HepG2 (cell line): ENCODE measurements at regions not wholly inside any gene's neighbourhood (a gene's known extent, or its start where the extent isn't known, plus 50 kb on each side); places are given as distances from the start of the nearest gene placed in this dataset.

Experiments used
- BCL6 ChIP-seq: IDR thresholded peaks from 2 replicates; pipeline ENCODE4 v1.6.1; 2016; ENCODE audit warnings: missing genetic modification reagents, missing compliant biosample characterization
- CREM ChIP-seq, 2 experiments: sonication (generic) in 1 of 2; formaldehyde crosslinking in 1 of 2; IDR thresholded peaks; 2 replicates each; pipeline versions ENCODE4 v1.4.0 to v1.6.1; 2016 to 2020; ENCODE audit warnings: antibody characterized with exemption in 1 of 2, mild to moderate bottlenecking in 1 of 2, missing genetic modification reagents in 1 of 2
- EP300 ChIP-seq, 3 experiments: sonication (generic) in 1 of 3; formaldehyde crosslinking in 1 of 3; IDR thresholded peaks; 2 replicates each; pipeline versions ENCODE4 v1.5.1 to v1.6.1; 2011 to 2020; ENCODE audit warnings: low read depth in 2 of 3, low read length in 2 of 3, borderline replicate concordance in 1 of 3, improper control_type of control experiment in 1 of 3, mild to moderate bottlenecking in 1 of 3, missing genetic modification reagents in 1 of 3, moderate library complexity in 1 of 3
- FOXA3 ChIP-seq: IDR thresholded peaks from 2 replicates; pipeline ENCODE4 v1.6.1; 2016; ENCODE audit warnings: missing genetic modification reagents, missing compliant biosample characterization
- FOXJ3 ChIP-seq: sonication (generic); formaldehyde crosslinking; IDR thresholded peaks from 2 replicates; pipeline ENCODE4 v1.4.0; 2020; ENCODE audit warnings: missing genetic modification reagents, mild to moderate bottlenecking, borderline replicate concordance
- FOXO1 ChIP-seq: sonication (generic); formaldehyde crosslinking; IDR thresholded peaks from 2 replicates; pipeline ENCODE4 v1.4.0; 2020; ENCODE audit warnings: missing genetic modification reagents
- GATAD2A ChIP-seq: IDR thresholded peaks from 2 replicates; pipeline ENCODE4 v1.6.1; 2016
- HHEX ChIP-seq: IDR thresholded peaks from 2 replicates; pipeline ENCODE4 v1.6.1; 2016; ENCODE audit warnings: control low read depth
- HMG20A ChIP-seq: IDR thresholded peaks from 2 replicates; pipeline ENCODE4 v1.6.1; 2016; ENCODE audit warnings: borderline replicate concordance
- ISL2 ChIP-seq: sonication (generic); formaldehyde crosslinking; IDR thresholded peaks from 2 replicates; pipeline ENCODE4 v1.5.0; 2020; ENCODE audit warnings: missing genetic modification reagents
- KDM5B ChIP-seq: sonication (generic); formaldehyde crosslinking; IDR thresholded peaks from 2 replicates; pipeline ENCODE4 v1.4.0; 2020; ENCODE audit warnings: missing genetic modification reagents, mild to moderate bottlenecking, borderline replicate concordance
- MIXL1 ChIP-seq: IDR thresholded peaks from 2 replicates; pipeline ENCODE4 v1.6.1; 2016
- NCOA2 ChIP-seq: sonication (generic); formaldehyde crosslinking; IDR thresholded peaks from 2 replicates; pipeline ENCODE4 v1.8.0; 2022; ENCODE audit warnings: inconsistent platforms
- NFIC ChIP-seq: IDR thresholded peaks from 2 replicates; pipeline ENCODE4 v1.6.1; 2012; ENCODE audit warnings: mild to moderate bottlenecking, low read length, inconsistent platforms
- NFKBIZ ChIP-seq: IDR thresholded peaks from 2 replicates; pipeline ENCODE4 v1.6.1; 2018; ENCODE audit warnings: missing genetic modification reagents, missing compliant biosample characterization
- ONECUT2 ChIP-seq: sonication (generic); formaldehyde crosslinking; IDR thresholded peaks from 2 replicates; pipeline ENCODE4 v1.4.0; 2020; ENCODE audit warnings: missing genetic modification reagents
- RXRA ChIP-seq: sonication (generic); formaldehyde crosslinking; IDR thresholded peaks from 2 replicates; pipeline ENCODE4 v1.5.1; 2020; ENCODE audit warnings: missing genetic modification reagents
- SALL1 ChIP-seq: sonication (generic); formaldehyde crosslinking; IDR thresholded peaks from 2 replicates; pipeline ENCODE4 v1.8.0; 2022; ENCODE audit warnings: mild to moderate bottlenecking, missing genetic modification reagents
- TF ChIP-seq, protein P1 (sequence below): IDR thresholded peaks from 2 replicates; pipeline ENCODE4 v1.6.1; 2016; ENCODE audit warnings: low read depth, missing genetic modification reagents, missing compliant biosample characterization
- TF ChIP-seq, protein P2 (sequence below): sonication (generic); formaldehyde crosslinking; IDR thresholded peaks from 2 replicates; pipeline ENCODE4 v1.8.0; 2022; ENCODE audit warnings: mild to moderate bottlenecking, missing genetic modification reagents, moderate library complexity
- TF ChIP-seq, protein P3 (sequence below): IDR thresholded peaks from 2 replicates; pipeline ENCODE4 v1.6.1; 2016; ENCODE audit warnings: missing genetic modification reagents, missing compliant biosample characterization
- TF ChIP-seq, protein P4 (sequence below): sonication (generic); formaldehyde crosslinking; conservative IDR thresholded peaks from 2 replicates; pipeline ENCODE4 v1.4.0; 2020; ENCODE audit warnings: mild to moderate bottlenecking, missing genetic modification reagents, moderate library complexity

DNA sequence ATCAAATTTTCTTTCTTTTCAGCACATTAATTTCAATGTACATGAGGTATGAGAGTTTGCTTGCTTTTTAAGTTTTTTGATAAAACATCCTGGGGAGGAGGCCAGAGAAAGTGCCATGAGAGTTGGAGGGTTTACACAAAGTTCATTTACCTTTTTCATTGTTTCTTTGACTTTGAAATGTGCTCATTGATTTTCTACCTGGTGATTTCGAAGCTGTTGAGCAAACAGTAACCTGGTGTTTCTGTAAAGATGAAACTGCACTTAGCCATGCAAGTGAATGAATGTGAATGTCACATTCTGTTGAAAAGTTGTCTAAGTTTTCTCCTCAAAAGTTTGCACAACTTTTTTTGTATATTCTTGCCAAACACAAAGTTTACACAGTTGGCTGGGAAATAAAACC is 797.0 kb downstream of the METTL4 start (continued):
- TF ChIP-seq, protein P1, sequence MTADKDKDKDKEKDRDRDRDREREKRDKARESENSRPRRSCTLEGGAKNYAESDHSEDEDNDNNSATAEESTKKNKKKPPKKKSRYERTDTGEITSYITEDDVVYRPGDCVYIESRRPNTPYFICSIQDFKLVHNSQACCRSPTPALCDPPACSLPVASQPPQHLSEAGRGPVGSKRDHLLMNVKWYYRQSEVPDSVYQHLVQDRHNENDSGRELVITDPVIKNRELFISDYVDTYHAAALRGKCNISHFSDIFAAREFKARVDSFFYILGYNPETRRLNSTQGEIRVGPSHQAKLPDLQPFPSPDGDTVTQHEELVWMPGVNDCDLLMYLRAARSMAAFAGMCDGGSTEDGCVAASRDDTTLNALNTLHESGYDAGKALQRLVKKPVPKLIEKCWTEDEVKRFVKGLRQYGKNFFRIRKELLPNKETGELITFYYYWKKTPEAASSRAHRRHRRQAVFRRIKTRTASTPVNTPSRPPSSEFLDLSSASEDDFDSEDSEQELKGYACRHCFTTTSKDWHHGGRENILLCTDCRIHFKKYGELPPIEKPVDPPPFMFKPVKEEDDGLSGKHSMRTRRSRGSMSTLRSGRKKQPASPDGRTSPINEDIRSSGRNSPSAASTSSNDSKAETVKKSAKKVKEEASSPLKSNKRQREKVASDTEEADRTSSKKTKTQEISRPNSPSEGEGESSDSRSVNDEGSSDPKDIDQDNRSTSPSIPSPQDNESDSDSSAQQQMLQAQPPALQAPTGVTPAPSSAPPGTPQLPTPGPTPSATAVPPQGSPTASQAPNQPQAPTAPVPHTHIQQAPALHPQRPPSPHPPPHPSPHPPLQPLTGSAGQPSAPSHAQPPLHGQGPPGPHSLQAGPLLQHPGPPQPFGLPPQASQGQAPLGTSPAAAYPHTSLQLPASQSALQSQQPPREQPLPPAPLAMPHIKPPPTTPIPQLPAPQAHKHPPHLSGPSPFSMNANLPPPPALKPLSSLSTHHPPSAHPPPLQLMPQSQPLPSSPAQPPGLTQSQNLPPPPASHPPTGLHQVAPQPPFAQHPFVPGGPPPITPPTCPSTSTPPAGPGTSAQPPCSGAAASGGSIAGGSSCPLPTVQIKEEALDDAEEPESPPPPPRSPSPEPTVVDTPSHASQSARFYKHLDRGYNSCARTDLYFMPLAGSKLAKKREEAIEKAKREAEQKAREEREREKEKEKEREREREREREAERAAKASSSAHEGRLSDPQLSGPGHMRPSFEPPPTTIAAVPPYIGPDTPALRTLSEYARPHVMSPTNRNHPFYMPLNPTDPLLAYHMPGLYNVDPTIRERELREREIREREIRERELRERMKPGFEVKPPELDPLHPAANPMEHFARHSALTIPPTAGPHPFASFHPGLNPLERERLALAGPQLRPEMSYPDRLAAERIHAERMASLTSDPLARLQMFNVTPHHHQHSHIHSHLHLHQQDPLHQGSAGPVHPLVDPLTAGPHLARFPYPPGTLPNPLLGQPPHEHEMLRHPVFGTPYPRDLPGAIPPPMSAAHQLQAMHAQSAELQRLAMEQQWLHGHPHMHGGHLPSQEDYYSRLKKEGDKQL (CRISPR knock-in tag), result peak; percentile 44; the same call in 1 of the 2 replicates
- TF ChIP-seq ISL2 (CRISPR knock-in tag), result peak; percentile 54; the same call in 1 of the 2 replicates
- TF ChIP-seq NFIC, result peak; percentile 61; the same call in 1 of the 2 replicates
- TF ChIP-seq RXRA (CRISPR knock-in tag), result peak; percentile 43; the same call in 1 of the 2 replicates
- TF ChIP-seq EP300 (IDR thresholded peaks at IDR 0.05; ENCODE audit: low read depth in 2 of 2, low read length in 2 of 2), result peak in 1 of 2 experiments; percentile 33; a peak in 1 of 4 replicates
- no peak for TF ChIP-seq EP300 (CRISPR knock-in tag; IDR thresholded peaks at IDR 0.05; ENCODE audit: borderline replicate concordance)
- no peak for TF ChIP-seq NFKBIZ (CRISPR knock-in tag)
- TF ChIP-seq, protein P2, sequence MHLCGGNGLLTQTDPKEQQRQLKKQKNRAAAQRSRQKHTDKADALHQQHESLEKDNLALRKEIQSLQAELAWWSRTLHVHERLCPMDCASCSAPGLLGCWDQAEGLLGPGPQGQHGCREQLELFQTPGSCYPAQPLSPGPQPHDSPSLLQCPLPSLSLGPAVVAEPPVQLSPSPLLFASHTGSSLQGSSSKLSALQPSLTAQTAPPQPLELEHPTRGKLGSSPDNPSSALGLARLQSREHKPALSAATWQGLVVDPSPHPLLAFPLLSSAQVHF, result no peak
- TF ChIP-seq FOXA3 (CRISPR knock-in tag), result peak; percentile 47; the same call in 1 of the 2 replicates
- peak; percentile 49; the same call in 1 of the 2 replicates for TF ChIP-seq HHEX (CRISPR knock-in tag)
- 0 out of 2 replicates have a peak, but pooled peaks have one; percentile 40 for TF ChIP-seq MIXL1 (CRISPR knock-in tag)
- peak; percentile 14; the same call in 1 of the 2 replicates for TF ChIP-seq SALL1 (CRISPR knock-in tag)
- TF ChIP-seq, protein P3, sequence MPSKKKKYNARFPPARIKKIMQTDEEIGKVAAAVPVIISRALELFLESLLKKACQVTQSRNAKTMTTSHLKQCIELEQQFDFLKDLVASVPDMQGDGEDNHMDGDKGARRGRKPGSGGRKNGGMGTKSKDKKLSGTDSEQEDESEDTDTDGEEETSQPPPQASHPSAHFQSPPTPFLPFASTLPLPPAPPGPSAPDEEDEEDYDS (CRISPR knock-in tag), result no peak
- no peak for TF ChIP-seq KDM5B (CRISPR knock-in tag)
- TF ChIP-seq CREM (IDR thresholded peaks at IDR 0.05), result peak; percentile 21; the same call in 1 of the 2 replicates
- TF ChIP-seq CREM (CRISPR knock-in tag; IDR thresholded peaks at IDR 0.05), result no peak
- 0 out of 2 replicates have a peak, but pooled peaks have one; percentile 18 for TF ChIP-seq HMG20A
- peak; percentile 27; the same call in 1 of the 2 replicates for TF ChIP-seq FOXJ3 (CRISPR knock-in tag)
- TF ChIP-seq, protein P4, sequence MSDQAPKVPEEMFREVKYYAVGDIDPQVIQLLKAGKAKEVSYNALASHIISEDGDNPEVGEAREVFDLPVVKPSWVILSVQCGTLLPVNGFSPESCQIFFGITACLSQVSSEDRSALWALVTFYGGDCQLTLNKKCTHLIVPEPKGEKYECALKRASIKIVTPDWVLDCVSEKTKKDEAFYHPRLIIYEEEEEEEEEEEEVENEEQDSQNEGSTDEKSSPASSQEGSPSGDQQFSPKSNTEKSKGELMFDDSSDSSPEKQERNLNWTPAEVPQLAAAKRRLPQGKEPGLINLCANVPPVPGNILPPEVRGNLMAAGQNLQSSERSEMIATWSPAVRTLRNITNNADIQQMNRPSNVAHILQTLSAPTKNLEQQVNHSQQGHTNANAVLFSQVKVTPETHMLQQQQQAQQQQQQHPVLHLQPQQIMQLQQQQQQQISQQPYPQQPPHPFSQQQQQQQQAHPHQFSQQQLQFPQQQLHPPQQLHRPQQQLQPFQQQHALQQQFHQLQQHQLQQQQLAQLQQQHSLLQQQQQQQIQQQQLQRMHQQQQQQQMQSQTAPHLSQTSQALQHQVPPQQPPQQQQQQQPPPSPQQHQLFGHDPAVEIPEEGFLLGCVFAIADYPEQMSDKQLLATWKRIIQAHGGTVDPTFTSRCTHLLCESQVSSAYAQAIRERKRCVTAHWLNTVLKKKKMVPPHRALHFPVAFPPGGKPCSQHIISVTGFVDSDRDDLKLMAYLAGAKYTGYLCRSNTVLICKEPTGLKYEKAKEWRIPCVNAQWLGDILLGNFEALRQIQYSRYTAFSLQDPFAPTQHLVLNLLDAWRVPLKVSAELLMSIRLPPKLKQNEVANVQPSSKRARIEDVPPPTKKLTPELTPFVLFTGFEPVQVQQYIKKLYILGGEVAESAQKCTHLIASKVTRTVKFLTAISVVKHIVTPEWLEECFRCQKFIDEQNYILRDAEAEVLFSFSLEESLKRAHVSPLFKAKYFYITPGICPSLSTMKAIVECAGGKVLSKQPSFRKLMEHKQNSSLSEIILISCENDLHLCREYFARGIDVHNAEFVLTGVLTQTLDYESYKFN (CRISPR knock-in tag), result peak; percentile 47; the same call in 1 of the 2 replicates
- peak; percentile 86 for TF ChIP-seq ONECUT2 (CRISPR knock-in tag)
- 0 out of 2 replicates have a peak, but pooled peaks have one; percentile 43 for TF ChIP-seq GATAD2A (CRISPR knock-in tag)
- TF ChIP-seq BCL6 (CRISPR knock-in tag), result peak; percentile 84
- 0 out of 2 replicates have a peak, but pooled peaks have one; percentile 15 for TF ChIP-seq NCOA2 (CRISPR knock-in tag)
- peak; percentile 22; the same call in 1 of the 2 replicates for TF ChIP-seq FOXO1 (CRISPR knock-in tag)
